GM21526 (cell line): ENCODE measurements at regions not wholly inside any gene's neighbourhood (a gene's known extent, or its start where the extent isn't known, plus 50 kb on each side); places are given as distances from the start of the nearest gene placed in this dataset.
A peak's percentile ranks its signal among the peaks of the same experiment; 100 is the strongest.

Experiments
- ATAC-seq: cut with Tn5 transposase; IDR thresholded peaks from one replicate; pipeline ENCODE4 v1.9.1; 2021; ENCODE audit warnings: moderate library complexity; ENCODE audit not compliant: unreplicated experiment, low FRiP score

DNA sequence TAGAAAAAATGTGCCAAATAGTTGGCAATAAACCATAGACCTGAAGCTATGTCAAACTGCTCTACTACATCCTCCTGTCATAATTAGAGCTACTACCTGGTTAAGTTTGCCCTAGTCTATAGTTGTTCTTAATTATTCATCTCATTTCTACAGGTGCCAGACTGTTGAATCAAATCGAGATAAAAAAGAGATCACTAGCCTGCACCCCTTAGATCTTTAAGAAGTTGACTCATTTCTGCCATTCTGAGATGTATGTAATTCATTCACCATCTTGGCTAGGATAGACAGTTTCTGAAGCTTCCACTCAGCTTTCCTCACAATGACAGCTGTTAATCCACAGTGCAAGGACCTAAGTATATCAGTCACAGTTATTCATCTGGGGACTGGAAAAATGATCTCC lies 452.1 kb upstream of the BOD1L1 start:
- no peak for ATAC-seq

- ATAC-seq, result no peak
These were observed 455.6 kb upstream of the BOD1L1 start for GRCh38 chr4:14083150-14083549.

GRCh38 chr4:14084598-14084997 lies 457.1 kb upstream of the BOD1L1 start:
- no peak for ATAC-seq

DNA sequence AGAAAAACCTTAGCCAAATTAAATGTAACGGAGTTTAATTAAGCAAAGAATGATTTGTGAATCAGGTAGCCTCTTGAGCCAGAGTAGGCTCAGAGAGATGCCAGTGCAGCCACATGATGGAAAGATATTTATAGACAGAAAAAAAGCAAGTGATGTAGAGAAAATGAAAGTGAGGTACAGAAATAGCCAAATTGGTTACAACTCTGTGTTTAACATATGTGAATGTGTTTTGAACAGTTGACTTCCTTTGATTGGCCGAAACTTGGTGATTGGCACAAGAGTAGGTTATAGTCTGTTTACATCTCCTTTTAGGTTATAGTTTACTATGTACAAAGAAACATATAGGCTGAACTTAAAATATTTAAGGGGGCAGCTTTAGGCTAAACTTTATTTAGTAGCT lies 459.9 kb upstream of the BOD1L1 start:
- peak; percentile 73 for ATAC-seq

GRCh38 chr4:14087921-14088320 lies 460.4 kb upstream of the BOD1L1 start:
- ATAC-seq, result no peak

DNA sequence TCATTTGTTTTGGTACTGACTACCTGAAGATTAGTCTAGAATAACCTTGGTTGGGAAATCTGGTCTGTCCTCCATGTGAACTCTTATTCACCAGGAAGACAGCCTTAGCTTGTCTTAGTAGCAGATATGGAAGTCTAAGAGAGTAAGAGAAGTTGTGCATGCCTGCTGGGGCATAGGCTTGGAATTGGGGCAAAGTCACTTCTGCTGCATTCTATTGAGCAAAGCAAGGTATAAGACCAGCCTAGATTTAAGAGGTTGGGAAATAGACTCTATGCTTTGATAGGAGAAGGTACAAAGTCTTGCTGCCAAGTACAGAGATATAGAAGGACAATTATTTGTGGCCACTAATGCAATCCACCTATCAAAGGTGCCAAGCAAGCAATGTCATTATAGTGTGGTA lies 464.0 kb upstream of the BOD1L1 start:
- no peak for ATAC-seq

DNA sequence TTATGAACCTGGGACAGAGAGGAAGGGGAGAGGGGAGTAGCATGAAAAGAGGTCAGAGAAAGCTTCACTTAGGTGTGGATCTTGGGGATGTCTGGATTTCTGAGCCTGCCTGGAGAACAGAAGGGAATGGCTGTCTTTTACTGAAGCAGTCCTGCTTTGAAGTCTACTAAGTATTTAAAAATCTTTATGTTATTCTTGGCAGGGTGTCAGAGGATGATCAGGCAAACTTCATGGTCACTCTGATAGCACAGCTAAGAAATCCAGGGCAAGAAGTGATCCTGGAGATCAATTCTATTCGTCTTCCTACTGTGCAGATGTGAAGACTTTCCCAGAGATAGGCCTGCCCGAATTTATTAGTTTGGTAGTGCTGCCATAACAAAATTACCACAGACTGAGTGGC lies 464.4 kb upstream of the BOD1L1 start:
- no peak for ATAC-seq

DNA sequence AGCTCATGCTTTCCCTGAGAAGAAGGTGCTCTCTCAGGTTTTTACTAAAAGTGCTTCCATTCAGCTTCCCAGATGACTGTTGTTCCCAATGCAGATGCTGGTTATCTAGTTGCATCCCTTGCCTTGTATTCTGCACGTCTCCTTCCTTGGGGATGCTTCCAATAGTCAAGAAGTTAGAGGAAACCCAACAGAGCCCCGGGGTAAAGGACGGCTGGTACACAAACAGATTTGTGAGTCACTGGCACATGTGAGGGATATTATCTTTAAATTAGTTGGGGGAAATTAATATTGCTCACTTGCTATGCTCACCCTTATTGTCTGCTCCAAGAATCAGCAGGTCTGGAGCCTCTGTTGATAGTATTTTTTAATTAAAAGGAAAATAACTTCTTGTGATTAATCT lies 465.2 kb upstream of the BOD1L1 start:
- ATAC-seq, result no peak

GRCh38 chr4:14095831-14096230 lies 468.3 kb upstream of the BOD1L1 start:
- no peak for ATAC-seq

DNA sequence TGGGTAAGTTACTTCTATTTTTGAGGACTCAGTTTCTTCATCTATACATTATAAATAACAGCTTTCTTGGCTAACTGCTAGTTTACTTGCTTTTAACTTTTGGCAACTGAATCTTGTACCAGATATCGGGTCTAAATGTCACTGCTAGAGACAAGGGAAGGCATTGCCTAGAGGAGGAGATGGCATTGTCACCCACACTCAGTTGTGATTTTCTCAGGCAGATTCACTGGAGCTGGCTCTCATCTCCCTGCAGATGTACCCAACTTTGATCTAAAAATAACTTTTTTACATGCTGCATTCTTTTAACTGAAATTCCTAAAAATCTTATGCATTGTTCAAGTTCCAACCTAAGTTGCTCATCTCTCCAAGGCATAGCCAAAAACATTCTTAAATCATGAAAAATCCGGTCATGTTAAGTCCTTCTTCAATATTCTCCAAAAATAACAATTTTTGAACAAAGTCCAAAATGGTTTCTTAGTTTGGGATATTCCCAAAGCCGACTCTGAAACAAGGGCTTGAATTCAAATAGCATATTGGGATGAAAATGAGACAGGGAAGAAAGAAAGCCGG lies 469.0 kb upstream of the BOD1L1 start:
- no peak for ATAC-seq

- ATAC-seq, result no peak
These were observed 472.8 kb upstream of the BOD1L1 start for GRCh38 chr4:14100349-14100748.

- no peak for ATAC-seq
These were observed 482.9 kb upstream of the BOD1L1 start for GRCh38 chr4:14110407-14110806.

- ATAC-seq, result no peak
These were observed 484.2 kb upstream of the BOD1L1 start for GRCh38 chr4:14111730-14112181.

- no peak for ATAC-seq
These were observed 487.6 kb upstream of the BOD1L1 start for GRCh38 chr4:14115106-14115505.

DNA sequence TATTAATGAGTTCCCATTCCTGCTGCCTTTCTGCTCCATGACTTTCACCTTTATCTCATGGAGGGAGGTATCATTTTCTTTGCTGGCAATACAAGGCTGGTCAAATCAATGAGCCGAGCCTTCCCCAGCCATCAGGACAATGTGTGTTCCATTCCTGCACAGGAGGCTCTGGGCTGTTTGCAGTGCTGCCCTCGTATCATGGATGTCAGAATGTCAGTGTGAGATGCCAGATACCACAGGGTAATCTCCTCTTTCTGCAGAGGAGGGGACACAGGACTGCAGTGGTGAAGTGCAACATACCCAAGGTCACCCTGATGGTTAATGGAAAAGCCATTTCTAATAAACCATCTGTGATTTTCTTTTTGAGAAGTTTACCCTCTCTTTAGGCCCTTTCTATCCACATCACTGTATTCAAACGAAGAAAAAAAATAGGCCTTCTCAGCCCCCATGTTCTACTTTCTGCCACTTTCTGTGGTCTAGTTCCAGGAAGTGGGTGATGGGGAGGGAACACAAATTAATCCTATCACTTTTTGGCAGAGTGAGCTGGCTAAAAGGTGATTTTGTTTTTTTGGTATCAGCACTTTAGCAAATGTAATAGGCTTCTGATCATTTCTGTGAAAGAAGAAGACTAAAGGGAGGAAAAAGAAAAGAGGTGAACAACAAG lies 490.2 kb upstream of the BOD1L1 start:
- ATAC-seq, result no peak

- ATAC-seq, result no peak
These were observed 497.3 kb upstream of the BOD1L1 start for GRCh38 chr4:14124816-14125215.

DNA sequence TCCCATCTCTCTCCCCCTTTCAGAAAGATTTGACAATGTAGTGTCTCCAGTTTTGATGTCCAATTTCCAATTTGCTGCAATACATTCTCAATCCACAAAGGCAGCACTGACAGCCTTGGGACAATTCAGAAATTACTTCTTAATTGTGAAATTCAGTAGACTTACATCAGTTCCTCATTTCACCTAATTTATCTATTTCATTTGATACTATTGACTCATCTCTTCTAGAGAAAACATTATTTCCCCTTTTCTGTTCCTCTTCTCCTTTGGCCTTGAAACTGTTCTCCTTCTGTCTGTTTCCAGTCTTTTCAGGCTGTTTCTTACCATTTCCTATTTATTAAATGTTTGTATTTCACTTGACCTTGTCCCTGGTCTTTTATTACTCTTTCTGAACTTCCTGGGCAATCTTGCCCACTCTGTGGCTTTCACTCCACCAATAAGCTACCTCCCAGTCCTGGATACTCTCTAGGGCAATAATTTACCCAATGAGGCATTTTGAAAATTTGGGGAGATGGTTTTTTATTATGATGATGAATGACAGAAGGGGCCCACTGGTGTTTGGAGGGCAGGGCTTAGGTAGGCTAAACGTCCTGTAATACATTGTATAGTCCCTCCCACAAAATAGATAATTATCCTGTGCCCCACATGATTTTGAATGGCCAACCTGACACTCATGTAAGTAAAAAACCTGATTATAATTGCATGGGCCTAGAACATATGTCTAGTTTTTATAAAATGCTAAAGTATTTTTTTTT lies 498.0 kb upstream of the BOD1L1 start:
- peak; percentile 93 for ATAC-seq

GRCh38 chr4:14130551-14130950 lies 503.0 kb upstream of the BOD1L1 start:
- ATAC-seq, result no peak

DNA sequence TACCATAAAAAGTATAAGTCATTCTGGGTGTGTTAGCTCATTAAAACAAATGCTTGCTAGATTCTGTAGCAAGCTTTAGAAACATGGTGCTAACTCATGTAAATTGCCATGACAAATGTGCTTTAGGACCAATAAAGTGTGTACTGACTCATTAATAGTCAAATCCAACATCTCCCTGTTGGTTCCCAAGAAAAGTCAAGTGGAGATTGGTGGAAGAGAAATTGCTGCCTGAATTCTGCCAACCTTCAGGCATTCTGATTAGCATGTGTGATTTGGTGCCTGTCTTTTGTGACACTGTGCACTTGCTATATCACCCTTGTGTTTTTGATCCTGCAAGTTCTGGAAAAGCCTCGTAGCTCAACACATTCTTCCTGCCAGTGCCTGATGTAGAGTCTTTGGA lies 503.8 kb upstream of the BOD1L1 start:
- no peak for ATAC-seq

DNA sequence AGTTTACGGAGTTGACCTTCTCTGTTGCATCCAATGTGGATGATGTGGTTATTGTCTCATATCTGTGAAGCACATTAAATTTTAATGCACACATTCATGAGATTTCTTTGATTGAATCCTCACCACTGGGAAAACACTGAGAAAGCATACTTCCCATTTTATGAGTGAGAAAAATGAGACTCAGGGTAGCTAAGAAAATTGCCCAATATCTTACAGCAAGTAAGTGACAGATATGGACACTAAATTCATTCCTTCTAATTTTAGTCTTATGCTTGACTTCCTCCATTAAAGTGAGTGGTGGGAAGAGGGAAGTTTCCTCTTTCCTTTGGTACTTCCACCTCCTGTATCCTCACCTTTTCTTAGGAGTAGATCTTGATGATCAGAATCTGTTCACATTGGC lies 504.8 kb upstream of the BOD1L1 start:
- ATAC-seq, result no peak

GRCh38 chr4:14138106-14138505 lies 510.6 kb upstream of the BOD1L1 start:
- no peak for ATAC-seq

GRCh38 chr4:14143892-14144291 lies 516.4 kb upstream of the BOD1L1 start:
- no peak for ATAC-seq
